ENCODE measurements at regions not wholly inside any gene's neighbourhood (a gene's known extent, or its start where the extent isn't known, plus 50 kb on each side); places are given as distances from the start of the nearest gene placed in this dataset.

DNA sequence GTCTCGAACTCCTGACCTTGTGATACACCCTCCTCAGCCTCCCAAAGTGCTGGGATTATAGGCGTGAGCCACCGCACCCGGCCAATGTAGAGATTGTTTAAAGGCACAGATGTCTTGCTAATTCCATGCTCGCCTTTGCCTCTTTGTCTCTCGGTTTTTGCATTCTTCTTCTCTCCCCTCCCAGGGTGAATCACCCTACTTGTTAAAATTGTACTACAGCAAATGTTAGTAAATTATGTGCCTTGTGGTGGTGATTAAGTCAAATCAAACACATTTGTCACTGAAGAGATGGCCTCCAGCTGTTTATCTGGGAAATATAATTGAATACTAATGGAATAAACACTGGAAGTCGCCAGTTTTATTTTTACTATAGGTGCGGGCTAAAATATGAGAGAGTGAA, 384.4 kb upstream of the AUTS2 start:
- TF ChIP-seq ZNF670 (tag by site-specific recombination; IDR thresholded peaks at IDR 0.05; ENCODE audit: low read depth) (no peak), ZNF274 (IDR thresholded peaks at IDR 0.05; ENCODE audit: low read length) (no peak), ZNF274 (tag by site-specific recombination; IDR thresholded peaks at IDR 0.05; ENCODE audit: borderline replicate concordance) (no peak), KLF1 (tag by site-specific recombination; IDR thresholded peaks at IDR 0.05) (no peak), MEIS1 (CRISPR knock-in tag; IDR thresholded peaks at IDR 0.05; ENCODE audit: borderline replicate concordance) (no peak), ZNF610 (tag by site-specific recombination; IDR thresholded peaks at IDR 0.05; ENCODE audit: borderline replicate concordance) (no peak), ZNF776 (tag by site-specific recombination; IDR thresholded peaks at IDR 0.05; ENCODE audit: borderline replicate concordance) (no peak)
- TF ChIP-seq, protein P1, sequence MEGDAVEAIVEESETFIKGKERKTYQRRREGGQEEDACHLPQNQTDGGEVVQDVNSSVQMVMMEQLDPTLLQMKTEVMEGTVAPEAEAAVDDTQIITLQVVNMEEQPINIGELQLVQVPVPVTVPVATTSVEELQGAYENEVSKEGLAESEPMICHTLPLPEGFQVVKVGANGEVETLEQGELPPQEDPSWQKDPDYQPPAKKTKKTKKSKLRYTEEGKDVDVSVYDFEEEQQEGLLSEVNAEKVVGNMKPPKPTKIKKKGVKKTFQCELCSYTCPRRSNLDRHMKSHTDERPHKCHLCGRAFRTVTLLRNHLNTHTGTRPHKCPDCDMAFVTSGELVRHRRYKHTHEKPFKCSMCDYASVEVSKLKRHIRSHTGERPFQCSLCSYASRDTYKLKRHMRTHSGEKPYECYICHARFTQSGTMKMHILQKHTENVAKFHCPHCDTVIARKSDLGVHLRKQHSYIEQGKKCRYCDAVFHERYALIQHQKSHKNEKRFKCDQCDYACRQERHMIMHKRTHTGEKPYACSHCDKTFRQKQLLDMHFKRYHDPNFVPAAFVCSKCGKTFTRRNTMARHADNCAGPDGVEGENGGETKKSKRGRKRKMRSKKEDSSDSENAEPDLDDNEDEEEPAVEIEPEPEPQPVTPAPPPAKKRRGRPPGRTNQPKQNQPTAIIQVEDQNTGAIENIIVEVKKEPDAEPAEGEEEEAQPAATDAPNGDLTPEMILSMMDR (tag by site-specific recombination; IDR thresholded peaks at IDR 0.05), result no peak
- TF ChIP-seq, protein P2, sequence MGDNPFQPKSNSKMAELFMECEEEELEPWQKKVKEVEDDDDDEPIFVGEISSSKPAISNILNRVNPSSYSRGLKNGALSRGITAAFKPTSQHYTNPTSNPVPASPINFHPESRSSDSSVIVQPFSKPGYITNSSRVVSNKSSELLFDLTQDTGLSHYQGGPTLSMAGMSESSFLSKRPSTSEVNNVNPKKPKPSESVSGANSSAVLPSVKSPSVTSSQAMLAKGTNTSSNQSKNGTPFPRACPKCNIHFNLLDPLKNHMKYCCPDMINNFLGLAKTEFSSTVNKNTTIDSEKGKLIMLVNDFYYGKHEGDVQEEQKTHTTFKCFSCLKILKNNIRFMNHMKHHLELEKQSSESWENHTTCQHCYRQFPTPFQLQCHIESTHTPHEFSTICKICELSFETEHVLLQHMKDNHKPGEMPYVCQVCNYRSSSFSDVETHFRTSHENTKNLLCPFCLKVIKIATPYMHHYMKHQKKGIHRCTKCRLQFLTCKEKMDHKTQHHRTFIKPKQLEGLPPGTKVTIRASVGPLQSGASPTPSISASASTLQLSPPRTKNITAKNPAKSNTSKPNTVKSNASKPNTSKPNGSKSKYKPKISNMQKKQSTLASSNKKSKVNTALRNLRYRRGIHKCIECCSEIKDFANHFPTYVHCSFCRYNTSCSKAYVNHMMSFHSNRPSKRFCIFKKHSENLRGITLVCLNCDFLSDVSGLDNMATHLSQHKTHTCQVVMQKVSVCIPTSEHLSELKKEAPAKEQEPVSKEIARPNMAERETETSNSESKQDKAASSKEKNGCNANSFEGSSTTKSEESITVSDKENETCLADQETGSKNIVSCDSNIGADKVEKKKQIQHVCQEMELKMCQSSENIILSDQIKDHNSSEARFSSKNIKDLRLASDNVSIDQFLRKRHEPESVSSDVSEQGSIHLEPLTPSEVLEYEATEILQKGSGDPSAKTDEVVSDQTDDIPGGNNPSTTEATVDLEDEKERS (tag by site-specific recombination; IDR thresholded peaks at IDR 0.05), result no peak
- TF ChIP-seq, protein P3, sequence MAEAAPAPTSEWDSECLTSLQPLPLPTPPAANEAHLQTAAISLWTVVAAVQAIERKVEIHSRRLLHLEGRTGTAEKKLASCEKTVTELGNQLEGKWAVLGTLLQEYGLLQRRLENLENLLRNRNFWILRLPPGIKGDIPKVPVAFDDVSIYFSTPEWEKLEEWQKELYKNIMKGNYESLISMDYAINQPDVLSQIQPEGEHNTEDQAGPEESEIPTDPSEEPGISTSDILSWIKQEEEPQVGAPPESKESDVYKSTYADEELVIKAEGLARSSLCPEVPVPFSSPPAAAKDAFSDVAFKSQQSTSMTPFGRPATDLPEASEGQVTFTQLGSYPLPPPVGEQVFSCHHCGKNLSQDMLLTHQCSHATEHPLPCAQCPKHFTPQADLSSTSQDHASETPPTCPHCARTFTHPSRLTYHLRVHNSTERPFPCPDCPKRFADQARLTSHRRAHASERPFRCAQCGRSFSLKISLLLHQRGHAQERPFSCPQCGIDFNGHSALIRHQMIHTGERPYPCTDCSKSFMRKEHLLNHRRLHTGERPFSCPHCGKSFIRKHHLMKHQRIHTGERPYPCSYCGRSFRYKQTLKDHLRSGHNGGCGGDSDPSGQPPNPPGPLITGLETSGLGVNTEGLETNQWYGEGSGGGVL (tag by site-specific recombination; IDR thresholded peaks at IDR 0.05), result no peak
- TF ChIP-seq, protein P4, sequence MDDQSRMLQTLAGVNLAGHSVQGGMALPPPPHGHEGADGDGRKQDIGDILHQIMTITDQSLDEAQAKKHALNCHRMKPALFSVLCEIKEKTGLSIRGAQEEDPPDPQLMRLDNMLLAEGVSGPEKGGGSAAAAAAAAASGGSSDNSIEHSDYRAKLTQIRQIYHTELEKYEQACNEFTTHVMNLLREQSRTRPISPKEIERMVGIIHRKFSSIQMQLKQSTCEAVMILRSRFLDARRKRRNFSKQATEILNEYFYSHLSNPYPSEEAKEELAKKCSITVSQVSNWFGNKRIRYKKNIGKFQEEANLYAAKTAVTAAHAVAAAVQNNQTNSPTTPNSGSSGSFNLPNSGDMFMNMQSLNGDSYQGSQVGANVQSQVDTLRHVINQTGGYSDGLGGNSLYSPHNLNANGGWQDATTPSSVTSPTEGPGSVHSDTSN (CRISPR knock-in tag; IDR thresholded peaks at IDR 0.05), result no peak
- TF ChIP-seq, protein P5, sequence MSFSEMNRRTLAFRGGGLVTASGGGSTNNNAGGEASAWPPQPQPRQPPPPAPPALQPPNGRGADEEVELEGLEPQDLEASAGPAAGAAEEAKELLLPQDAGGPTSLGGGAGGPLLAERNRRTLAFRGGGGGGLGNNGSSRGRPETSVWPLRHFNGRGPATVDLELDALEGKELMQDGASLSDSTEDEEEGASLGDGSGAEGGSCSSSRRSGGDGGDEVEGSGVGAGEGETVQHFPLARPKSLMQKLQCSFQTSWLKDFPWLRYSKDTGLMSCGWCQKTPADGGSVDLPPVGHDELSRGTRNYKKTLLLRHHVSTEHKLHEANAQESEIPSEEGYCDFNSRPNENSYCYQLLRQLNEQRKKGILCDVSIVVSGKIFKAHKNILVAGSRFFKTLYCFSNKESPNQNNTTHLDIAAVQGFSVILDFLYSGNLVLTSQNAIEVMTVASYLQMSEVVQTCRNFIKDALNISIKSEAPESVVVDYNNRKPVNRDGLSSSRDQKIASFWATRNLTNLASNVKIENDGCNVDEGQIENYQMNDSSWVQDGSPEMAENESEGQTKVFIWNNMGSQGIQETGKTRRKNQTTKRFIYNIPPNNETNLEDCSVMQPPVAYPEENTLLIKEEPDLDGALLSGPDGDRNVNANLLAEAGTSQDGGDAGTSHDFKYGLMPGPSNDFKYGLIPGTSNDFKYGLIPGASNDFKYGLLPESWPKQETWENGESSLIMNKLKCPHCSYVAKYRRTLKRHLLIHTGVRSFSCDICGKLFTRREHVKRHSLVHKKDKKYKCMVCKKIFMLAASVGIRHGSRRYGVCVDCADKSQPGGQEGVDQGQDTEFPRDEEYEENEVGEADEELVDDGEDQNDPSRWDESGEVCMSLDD (tag by site-specific recombination; IDR thresholded peaks at IDR 0.05), result no peak
- TF ChIP-seq, protein P6, sequence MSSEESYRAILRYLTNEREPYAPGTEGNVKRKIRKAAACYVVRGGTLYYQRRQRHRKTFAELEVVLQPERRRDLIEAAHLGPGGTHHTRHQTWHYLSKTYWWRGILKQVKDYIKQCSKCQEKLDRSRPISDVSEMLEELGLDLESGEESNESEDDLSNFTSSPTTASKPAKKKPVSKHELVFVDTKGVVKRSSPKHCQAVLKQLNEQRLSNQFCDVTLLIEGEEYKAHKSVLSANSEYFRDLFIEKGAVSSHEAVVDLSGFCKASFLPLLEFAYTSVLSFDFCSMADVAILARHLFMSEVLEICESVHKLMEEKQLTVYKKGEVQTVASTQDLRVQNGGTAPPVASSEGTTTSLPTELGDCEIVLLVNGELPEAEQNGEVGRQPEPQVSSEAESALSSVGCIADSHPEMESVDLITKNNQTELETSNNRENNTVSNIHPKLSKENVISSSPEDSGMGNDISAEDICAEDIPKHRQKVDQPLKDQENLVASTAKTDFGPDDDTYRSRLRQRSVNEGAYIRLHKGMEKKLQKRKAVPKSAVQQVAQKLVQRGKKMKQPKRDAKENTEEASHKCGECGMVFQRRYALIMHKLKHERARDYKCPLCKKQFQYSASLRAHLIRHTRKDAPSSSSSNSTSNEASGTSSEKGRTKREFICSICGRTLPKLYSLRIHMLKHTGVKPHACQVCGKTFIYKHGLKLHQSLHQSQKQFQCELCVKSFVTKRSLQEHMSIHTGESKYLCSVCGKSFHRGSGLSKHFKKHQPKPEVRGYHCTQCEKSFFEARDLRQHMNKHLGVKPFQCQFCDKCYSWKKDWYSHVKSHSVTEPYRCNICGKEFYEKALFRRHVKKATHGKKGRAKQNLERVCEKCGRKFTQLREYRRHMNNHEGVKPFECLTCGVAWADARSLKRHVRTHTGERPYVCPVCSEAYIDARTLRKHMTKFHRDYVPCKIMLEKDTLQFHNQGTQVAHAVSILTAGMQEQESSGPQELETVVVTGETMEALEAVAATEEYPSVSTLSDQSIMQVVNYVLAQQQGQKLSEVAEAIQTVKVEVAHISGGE (tag by site-specific recombination; conservative IDR thresholded peaks at IDR 0.05; ENCODE audit: low read depth), result no peak

All from HEK293 (cell line).